ENCODE measurements at regions not wholly inside any gene's neighbourhood (a gene's known extent, or its start where the extent isn't known, plus 50 kb on each side); places are given as distances from the start of the nearest gene placed in this dataset.
A peak's percentile ranks its signal among the peaks of the same experiment; 100 is the strongest.

GRCh38 chr1:232524056-232524455, 105.9 kb downstream of the SIPA1L2 start:
- Mint-ChIP-seq H3K27ac (no peak overlapping the region), H3K4me3 (no peak overlapping the region), H3K36me3 (ENCODE audit: low read depth) (no peaks in the 10 kb centered on the region), H3K27me3 (no peaks in the 10 kb centered on the region), H3K4me1 (peaks cover 5% of the 10 kb centered on the region)
- ATAC-seq (no peak), DNase-seq (no peak)
- H3K9me3 ChIP-seq (ENCODE audit: control insufficient read depth, low read length, poor library complexity, severe bottlenecking) = no peaks in the 10 kb centered on the region

- Mint-ChIP-seq H3K27ac (no peak overlapping the region), H3K36me3 (ENCODE audit: low read depth) (no peaks in the 10 kb centered on the region), H3K4me1 (no peaks in the 10 kb centered on the region), H3K4me3 (no peak overlapping the region), H3K27me3 (no peaks in the 10 kb centered on the region)
- ATAC-seq (no peak), DNase-seq (no peak)
- no peaks in the 10 kb centered on the region for H3K9me3 ChIP-seq (ENCODE audit: control insufficient read depth, low read length, poor library complexity, severe bottlenecking)
These were observed 107.7 kb downstream of the SIPA1L2 start for GRCh38 chr1:232522189-232522588.

- Mint-ChIP-seq H3K4me3 (peak overlapping the region; percentile 0), H3K27ac (no peak overlapping the region), H3K4me1 (no peaks in the 10 kb centered on the region), H3K36me3 (ENCODE audit: low read depth) (no peaks in the 10 kb centered on the region), H3K27me3 (no peaks in the 10 kb centered on the region)
- ATAC-seq = no peak
- DNase-seq = no peak
- H3K9me3 ChIP-seq (ENCODE audit: control insufficient read depth, low read length, poor library complexity, severe bottlenecking) = no peaks in the 10 kb centered on the region
These were observed 108.3 kb downstream of the SIPA1L2 start for GRCh38 chr1:232521660-232522059.

- Mint-ChIP-seq H3K4me3 (no peak overlapping the region), H3K36me3 (ENCODE audit: low read depth) (no peaks in the 10 kb centered on the region), H3K4me1 (no peaks in the 10 kb centered on the region), H3K27ac (no peak overlapping the region), H3K27me3 (no peaks in the 10 kb centered on the region)
- ATAC-seq = no peak
- DNase-seq = no peak
- no peaks in the 10 kb centered on the region for H3K9me3 ChIP-seq (ENCODE audit: control insufficient read depth, low read length, poor library complexity, severe bottlenecking)
These were observed 110.7 kb downstream of the SIPA1L2 start for GRCh38 chr1:232519186-232519585.

GRCh38 chr1:232518349-232518748, 111.6 kb downstream of the SIPA1L2 start:
- no peaks in the 10 kb centered on the region for H3K9me3 ChIP-seq (ENCODE audit: control insufficient read depth, low read length, poor library complexity, severe bottlenecking)
- Mint-ChIP-seq H3K27ac (no peak overlapping the region), H3K4me3 (no peak overlapping the region), H3K36me3 (ENCODE audit: low read depth) (no peaks in the 10 kb centered on the region), H3K27me3 (peaks cover 6% of the 10 kb centered on the region), H3K4me1 (no peaks in the 10 kb centered on the region)
- ATAC-seq = no peak
- DNase-seq = no peak

- Mint-ChIP-seq H3K36me3 (ENCODE audit: low read depth) (no peaks in the 10 kb centered on the region), H3K27me3 (peaks cover 6% of the 10 kb centered on the region), H3K4me3 (no peak overlapping the region), H3K4me1 (no peaks in the 10 kb centered on the region), H3K27ac (no peak overlapping the region)
- DNase-seq (no peak), ATAC-seq (no peak)
- H3K9me3 ChIP-seq (ENCODE audit: control insufficient read depth, low read length, poor library complexity, severe bottlenecking) = no peaks in the 10 kb centered on the region
These were observed 112.7 kb downstream of the SIPA1L2 start for GRCh38 chr1:232517204-232517603.

GRCh38 chr1:232515706-232516105, 114.2 kb downstream of the SIPA1L2 start:
- ATAC-seq = no peak
- no peaks in the 10 kb centered on the region for H3K36me3 Mint-ChIP-seq (ENCODE audit: low read depth)
- DNase-seq = no peak
- no peak overlapping the region for H3K4me3 Mint-ChIP-seq
- no peaks in the 10 kb centered on the region for H3K9me3 ChIP-seq (ENCODE audit: control insufficient read depth, low read length, poor library complexity, severe bottlenecking)
- peaks cover 6% of the 10 kb centered on the region for H3K27me3 Mint-ChIP-seq
- no peaks in the 10 kb centered on the region for H3K4me1 Mint-ChIP-seq
- no peak overlapping the region for H3K27ac Mint-ChIP-seq

GRCh38 chr1:232512712-232513111, 117.2 kb downstream of the SIPA1L2 start:
- DNase-seq (no peak), ATAC-seq (no peak)
- no peak overlapping the region for H3K27ac Mint-ChIP-seq
- H3K4me3 Mint-ChIP-seq = no peak overlapping the region
- H3K4me1 Mint-ChIP-seq = peaks cover 3% of the 10 kb centered on the region
- peaks cover 3% of the 10 kb centered on the region for H3K36me3 Mint-ChIP-seq (ENCODE audit: low read depth)
- H3K27me3 Mint-ChIP-seq = peaks cover 25% of the 10 kb centered on the region
- no peaks in the 10 kb centered on the region for H3K9me3 ChIP-seq (ENCODE audit: control insufficient read depth, low read length, poor library complexity, severe bottlenecking)

- no peaks in the 10 kb centered on the region for H3K9me3 ChIP-seq (ENCODE audit: control insufficient read depth, low read length, poor library complexity, severe bottlenecking)
- no peak for ATAC-seq
- peaks cover 25% of the 10 kb centered on the region for H3K27me3 Mint-ChIP-seq
- H3K4me1 Mint-ChIP-seq = peaks cover 3% of the 10 kb centered on the region
- DNase-seq = no peak
- no peak overlapping the region for H3K27ac Mint-ChIP-seq
- H3K4me3 Mint-ChIP-seq = no peak overlapping the region
- peaks cover 3% of the 10 kb centered on the region for H3K36me3 Mint-ChIP-seq (ENCODE audit: low read depth)
These were observed 118.8 kb downstream of the SIPA1L2 start for GRCh38 chr1:232511172-232511571.

GRCh38 chr1:232510367-232511110, 119.4 kb downstream of the SIPA1L2 start:
- Mint-ChIP-seq H3K27me3 (peaks cover 25% of the 10 kb centered on the region), H3K4me1 (peaks cover 3% of the 10 kb centered on the region), H3K36me3 (ENCODE audit: low read depth) (peaks cover 3% of the 10 kb centered on the region), H3K4me3 (no peak overlapping the region), H3K27ac (no peak overlapping the region)
- ATAC-seq (no peak), DNase-seq (no peak)
- H3K9me3 ChIP-seq (ENCODE audit: control insufficient read depth, low read length, poor library complexity, severe bottlenecking) = no peaks in the 10 kb centered on the region

GRCh38 chr1:232509570-232509969, 120.4 kb downstream of the SIPA1L2 start:
- Mint-ChIP-seq H3K4me3 (no peak overlapping the region), H3K4me1 (peaks cover 3% of the 10 kb centered on the region), H3K36me3 (ENCODE audit: low read depth) (peaks cover 3% of the 10 kb centered on the region), H3K27ac (no peak overlapping the region), H3K27me3 (peaks cover 25% of the 10 kb centered on the region)
- no peaks in the 10 kb centered on the region for H3K9me3 ChIP-seq (ENCODE audit: control insufficient read depth, low read length, poor library complexity, severe bottlenecking)
- ATAC-seq (no peak), DNase-seq (no peak)

GRCh38 chr1:232508130-232508701, 121.7 kb downstream of the SIPA1L2 start:
- no peaks in the 10 kb centered on the region for H3K9me3 ChIP-seq (ENCODE audit: control insufficient read depth, low read length, poor library complexity, severe bottlenecking)
- ATAC-seq (no peak), DNase-seq (no peak)
- peaks cover 3% of the 10 kb centered on the region for H3K36me3 Mint-ChIP-seq (ENCODE audit: low read depth)
- H3K27me3 Mint-ChIP-seq = peaks cover 19% of the 10 kb centered on the region
- no peak overlapping the region for H3K27ac Mint-ChIP-seq
- H3K4me3 Mint-ChIP-seq = no peak overlapping the region
- H3K4me1 Mint-ChIP-seq = peaks cover 3% of the 10 kb centered on the region

- Mint-ChIP-seq H3K4me1 (peaks cover 3% of the 10 kb centered on the region), H3K4me3 (no peak overlapping the region), H3K27me3 (peaks cover 19% of the 10 kb centered on the region), H3K27ac (no peak overlapping the region), H3K36me3 (ENCODE audit: low read depth) (peaks cover 3% of the 10 kb centered on the region)
- DNase-seq (no peak), ATAC-seq (no peak)
- H3K9me3 ChIP-seq (ENCODE audit: control insufficient read depth, low read length, poor library complexity, severe bottlenecking) = no peaks in the 10 kb centered on the region
These were observed 122.4 kb downstream of the SIPA1L2 start for GRCh38 chr1:232507571-232507970.

GRCh38 chr1:232505884-232506283, 124.0 kb downstream of the SIPA1L2 start:
- Mint-ChIP-seq H3K36me3 (ENCODE audit: low read depth) (peaks cover 3% of the 10 kb centered on the region), H3K4me3 (no peak overlapping the region), H3K27me3 (peaks cover 19% of the 10 kb centered on the region), H3K4me1 (peaks cover 3% of the 10 kb centered on the region), H3K27ac (no peak overlapping the region)
- DNase-seq (no peak), ATAC-seq (no peak)
- no peaks in the 10 kb centered on the region for H3K9me3 ChIP-seq (ENCODE audit: control insufficient read depth, low read length, poor library complexity, severe bottlenecking)

Data from T-helper 17 cell (primary cell).